Peyer's patch (tissue), 4 donors: ENCODE measurements at regions not wholly inside any gene's neighbourhood (a gene's known extent, or its start where the extent isn't known, plus 50 kb on each side); places are given as distances from the start of the nearest gene placed in this dataset.

Experiments
- CTCF ChIP-seq, 6 experiments: fragments of 450-650 bp in 4 of 6; fragments of 200-600 bp in 2 of 6; sonication (generic) in 1 of 6; IDR thresholded peaks; one replicate each; pipeline ENCODE4 v1.5.1; 2017 to 2019; ENCODE audit warnings: antibody characterized with exemption in 6 of 6, mild to moderate bottlenecking in 3 of 6, moderate library complexity in 1 of 6
- POLR2A ChIP-seq, 2 donors: fragments of 450-650 bp; IDR thresholded peaks; one replicate each; pipeline ENCODE4 v1.5.1; 2017; ENCODE audit warnings: antibody characterized with exemption in 2 of 2, mild to moderate bottlenecking in 2 of 2, moderate library complexity in 2 of 2

GRCh38 chr1:65065524-65066418 is 82.2 kb upstream of the AK4 start:
- TF ChIP-seq CTCF (IDR thresholded peaks at IDR 0.05) (no peak), POLR2A (IDR thresholded peaks at IDR 0.05) (no peak)
